ENCODE measurements at regions not wholly inside any gene's neighbourhood (a gene's known extent, or its start where the extent isn't known, plus 50 kb on each side); places are given as distances from the start of the nearest gene placed in this dataset.

DNA sequence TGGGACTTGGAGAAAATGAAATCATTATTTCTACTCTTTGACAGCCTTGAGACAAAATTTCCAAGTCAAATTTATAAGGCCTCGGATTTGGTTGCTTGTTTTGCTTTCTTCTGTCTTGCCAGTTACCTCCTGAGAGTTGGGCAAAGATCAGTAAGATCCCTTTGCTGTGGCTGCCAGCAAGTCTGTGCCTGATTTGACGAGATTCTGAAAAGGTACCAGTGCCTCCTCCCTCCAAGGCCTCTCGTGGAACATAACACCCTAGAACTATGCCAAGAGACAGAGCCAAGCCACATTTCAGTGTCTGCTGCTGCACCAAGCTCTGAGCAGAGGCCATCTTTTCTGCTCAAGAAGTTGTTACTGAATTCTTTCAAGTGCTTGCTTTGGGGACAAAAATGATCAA is 61.0 kb downstream of the GTPBP8 start:
- no peaks in the 10 kb centered on the region for H3K36me3 ChIP-seq
- intact Hi-C loops (cut with micrococcal nuclease) = loop anchor here (2.0 to 10.0 kb wide), 2 partner anchors 83 to 237 kb away; no protein-coding TSS in a partner anchor
- no peak overlapping the region for H3K27ac ChIP-seq (replicated peaks)
- H3K4me3 ChIP-seq = no peak overlapping the region
- no peak for DNase-seq
- H3K27me3 ChIP-seq (ENCODE audit: low read depth) = no peaks in the 10 kb centered on the region
- no peaks in the 10 kb centered on the region for H3K9me3 ChIP-seq (replicated peaks)
- H3K4me1 ChIP-seq = peaks cover 6% of the 10 kb centered on the region
- TF ChIP-seq, protein P1, sequence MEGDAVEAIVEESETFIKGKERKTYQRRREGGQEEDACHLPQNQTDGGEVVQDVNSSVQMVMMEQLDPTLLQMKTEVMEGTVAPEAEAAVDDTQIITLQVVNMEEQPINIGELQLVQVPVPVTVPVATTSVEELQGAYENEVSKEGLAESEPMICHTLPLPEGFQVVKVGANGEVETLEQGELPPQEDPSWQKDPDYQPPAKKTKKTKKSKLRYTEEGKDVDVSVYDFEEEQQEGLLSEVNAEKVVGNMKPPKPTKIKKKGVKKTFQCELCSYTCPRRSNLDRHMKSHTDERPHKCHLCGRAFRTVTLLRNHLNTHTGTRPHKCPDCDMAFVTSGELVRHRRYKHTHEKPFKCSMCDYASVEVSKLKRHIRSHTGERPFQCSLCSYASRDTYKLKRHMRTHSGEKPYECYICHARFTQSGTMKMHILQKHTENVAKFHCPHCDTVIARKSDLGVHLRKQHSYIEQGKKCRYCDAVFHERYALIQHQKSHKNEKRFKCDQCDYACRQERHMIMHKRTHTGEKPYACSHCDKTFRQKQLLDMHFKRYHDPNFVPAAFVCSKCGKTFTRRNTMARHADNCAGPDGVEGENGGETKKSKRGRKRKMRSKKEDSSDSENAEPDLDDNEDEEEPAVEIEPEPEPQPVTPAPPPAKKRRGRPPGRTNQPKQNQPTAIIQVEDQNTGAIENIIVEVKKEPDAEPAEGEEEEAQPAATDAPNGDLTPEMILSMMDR (IDR thresholded peaks at IDR 0.05; ENCODE audit: borderline replicate concordance) = no peak

DNA sequence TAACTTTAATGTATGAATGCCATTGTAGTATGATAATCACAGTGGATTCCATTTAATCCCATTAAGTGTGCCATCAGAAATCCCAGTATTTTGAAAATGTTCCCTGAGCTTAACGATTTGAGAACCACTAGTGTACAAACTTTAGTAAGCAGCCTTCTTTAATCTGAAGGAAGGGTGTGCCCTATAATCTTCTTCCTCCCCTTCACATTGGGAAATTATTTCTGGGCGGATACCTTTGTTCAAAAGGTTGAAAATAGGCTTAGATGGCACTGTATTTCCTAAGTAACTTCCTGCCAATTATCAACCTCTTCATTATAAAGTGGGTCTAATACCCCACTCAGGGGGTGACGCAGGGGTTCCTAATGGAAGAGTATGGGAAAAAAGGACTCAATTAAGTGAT is 62.4 kb downstream of the GTPBP8 start:
- intact Hi-C loops (cut with micrococcal nuclease) = loop anchor here (10.0 kb wide), 1 partner anchor 82 kb away; no protein-coding TSS in a partner anchor
- TF ChIP-seq, protein P1 (IDR thresholded peaks at IDR 0.05; ENCODE audit: borderline replicate concordance) = no peak
- no peak overlapping the region for H3K4me3 ChIP-seq
- no peaks in the 10 kb centered on the region for H3K27me3 ChIP-seq (ENCODE audit: low read depth)
- no peaks in the 10 kb centered on the region for H3K9me3 ChIP-seq (replicated peaks)
- no peaks in the 10 kb centered on the region for H3K36me3 ChIP-seq
- no peak for DNase-seq
- peaks cover 6% of the 10 kb centered on the region for H3K4me1 ChIP-seq
- H3K27ac ChIP-seq (replicated peaks) = no peak overlapping the region

DNA sequence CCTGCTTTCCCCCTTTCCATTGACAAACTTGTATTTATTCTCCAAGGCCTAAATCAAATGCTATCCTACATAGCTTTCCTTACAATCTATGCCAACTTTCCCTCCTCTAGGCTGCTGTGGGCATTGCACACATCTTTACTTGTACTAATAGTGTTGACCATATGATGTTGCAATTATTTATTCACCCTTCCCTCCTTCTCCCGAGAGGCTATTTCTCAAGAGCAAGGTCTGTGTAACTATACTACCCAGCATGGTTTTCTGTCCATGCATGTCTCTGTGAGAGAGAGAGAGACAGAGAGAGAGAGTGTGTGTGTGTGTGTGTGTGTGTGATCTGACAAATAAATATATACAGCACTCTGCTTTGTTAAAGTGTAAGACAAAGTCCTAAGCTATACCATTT is 63.8 kb downstream of the GTPBP8 start:
- Histone ChIP-seq H3K4me1 (peaks cover 6% of the 10 kb centered on the region), H3K27me3 (ENCODE audit: low read depth) (no peaks in the 10 kb centered on the region), H3K4me3 (no peak overlapping the region), H3K27ac (replicated peaks) (no peak overlapping the region), H3K36me3 (no peaks in the 10 kb centered on the region), H3K9me3 (replicated peaks) (no peaks in the 10 kb centered on the region)
- DNase-seq = no peak
- TF ChIP-seq, protein P1 (IDR thresholded peaks at IDR 0.05; ENCODE audit: borderline replicate concordance) = no peak
- intact Hi-C loops (cut with micrococcal nuclease) = loop anchor here (10.0 kb wide), 1 partner anchor 80 kb away; no protein-coding TSS in a partner anchor

DNA sequence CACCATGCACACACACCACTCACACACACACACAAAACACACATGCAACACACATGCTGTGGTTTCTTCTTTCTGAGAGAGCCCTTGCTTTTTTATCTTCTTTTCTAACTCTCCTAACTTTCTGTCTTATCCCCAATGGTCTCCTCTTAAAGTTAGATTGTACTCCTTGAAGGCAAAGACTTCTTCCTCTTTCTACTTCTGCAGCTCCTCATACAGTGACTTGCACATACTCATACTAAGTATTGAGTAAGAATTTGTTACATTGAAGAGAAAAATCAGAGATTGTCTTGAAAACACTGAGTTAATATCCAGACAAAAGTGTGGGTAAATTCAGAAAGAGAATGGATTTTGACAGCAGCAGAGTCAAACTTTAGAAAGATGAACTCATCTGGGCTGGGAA is 64.4 kb downstream of the GTPBP8 start:
- no peaks in the 10 kb centered on the region for H3K36me3 ChIP-seq
- H3K4me3 ChIP-seq = no peak overlapping the region
- TF ChIP-seq, protein P1 (IDR thresholded peaks at IDR 0.05; ENCODE audit: borderline replicate concordance) = no peak
- H3K4me1 ChIP-seq = peaks cover 6% of the 10 kb centered on the region
- no peak for DNase-seq
- intact Hi-C loops (cut with micrococcal nuclease) = loop anchor here (10.0 kb wide), 1 partner anchor 80 kb away; no protein-coding TSS in a partner anchor
- no peak overlapping the region for H3K27ac ChIP-seq (replicated peaks)
- H3K9me3 ChIP-seq (replicated peaks) = no peaks in the 10 kb centered on the region
- H3K27me3 ChIP-seq (ENCODE audit: low read depth) = no peaks in the 10 kb centered on the region

DNA sequence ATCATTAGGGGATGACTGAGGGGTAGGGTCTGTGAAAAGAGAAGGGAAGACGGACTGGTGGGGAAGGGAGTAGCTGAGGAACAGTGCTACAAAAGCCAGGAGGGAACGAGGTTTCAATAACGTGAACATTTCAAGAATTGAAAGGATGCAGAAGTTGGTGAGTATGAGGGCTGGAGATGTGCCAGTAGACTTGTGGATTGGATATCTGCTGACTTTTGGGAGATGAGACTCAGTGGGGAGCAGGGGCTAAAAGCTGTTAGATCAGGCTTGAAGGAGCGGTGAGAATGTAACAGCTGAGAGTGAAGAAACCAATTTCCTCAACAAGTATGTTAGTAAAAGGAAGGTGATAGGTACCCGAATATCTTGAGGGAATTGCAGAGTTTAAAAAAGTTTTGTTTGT is 65.2 kb downstream of the GTPBP8 start:
- H3K9me3 ChIP-seq (replicated peaks) = no peaks in the 10 kb centered on the region
- peaks cover 6% of the 10 kb centered on the region for H3K4me1 ChIP-seq
- H3K27ac ChIP-seq (replicated peaks) = no peak overlapping the region
- no peaks in the 10 kb centered on the region for H3K36me3 ChIP-seq
- intact Hi-C loops (cut with micrococcal nuclease) = loop anchor here (10.0 kb wide), 1 partner anchor 79 kb away; no protein-coding TSS in a partner anchor
- H3K27me3 ChIP-seq (ENCODE audit: low read depth) = no peaks in the 10 kb centered on the region
- TF ChIP-seq, protein P1 (IDR thresholded peaks at IDR 0.05; ENCODE audit: borderline replicate concordance) = no peak
- no peak for DNase-seq
- no peak overlapping the region for H3K4me3 ChIP-seq

All from left ventricle myocardium inferior (tissue), 1 donor.